ENCODE measurements at regions not wholly inside any gene's neighbourhood (a gene's known extent, or its start where the extent isn't known, plus 50 kb on each side); places are given as distances from the start of the nearest gene placed in this dataset.

- no peaks in the 10 kb centered on the region for H3K4me1 ChIP-seq
- no peak overlapping the region for H3K27ac ChIP-seq
- no peaks in the 10 kb centered on the region for H3K27me3 ChIP-seq
- H3K9me3 ChIP-seq, result no peaks in the 10 kb centered on the region
- intact Hi-C loops (cut with DNase I; ENCODE audit: low total_unique reads), result no loop called here
- H3K36me3 ChIP-seq, result no peaks in the 10 kb centered on the region
- no peak overlapping the region for H3K4me3 ChIP-seq
- TF ChIP-seq POLR2AphosphoS5 (IDR thresholded peaks at IDR 0.05) (no peak), POLR2A (IDR thresholded peaks at IDR 0.05) (no peak), CTCF (IDR thresholded peaks at IDR 0.05) (peak; percentile 10 to 53 (median 45))
- DNase-seq (ENCODE audit: low spot score in 2 of 2), result peak; percentile 25 to 67
Measured at GRCh38 chr19:28878862-28879566, 333.9 kb downstream of the UQCRFS1 start.

GRCh38 chr19:28876609-28877123 is 336.3 kb downstream of the UQCRFS1 start:
- no peak for DNase-seq (ENCODE audit: low spot score in 2 of 2)
- Histone ChIP-seq H3K36me3 (no peaks in the 10 kb centered on the region), H3K9me3 (no peaks in the 10 kb centered on the region), H3K4me1 (no peaks in the 10 kb centered on the region), H3K27ac (no peak overlapping the region), H3K27me3 (no peaks in the 10 kb centered on the region), H3K4me3 (no peak overlapping the region)
- intact Hi-C loops (cut with DNase I; ENCODE audit: low total_unique reads), result no loop called here
- no peak for TF ChIP-seq POLR2A (IDR thresholded peaks at IDR 0.05)

- intact Hi-C loops (cut with DNase I; ENCODE audit: low total_unique reads), result no loop called here
- no peak for DNase-seq (ENCODE audit: low spot score in 2 of 2)
- Histone ChIP-seq H3K9me3 (no peaks in the 10 kb centered on the region), H3K27me3 (peaks cover 0 to 5% of the 10 kb centered on the region in 2 donors), H3K4me3 (no peak overlapping the region), H3K36me3 (no peaks in the 10 kb centered on the region), H3K27ac (no peak overlapping the region), H3K4me1 (no peaks in the 10 kb centered on the region)
- TF ChIP-seq POLR2AphosphoS5 (IDR thresholded peaks at IDR 0.05) (no peak), POLR2A (IDR thresholded peaks at IDR 0.05) (no peak), CTCF (IDR thresholded peaks at IDR 0.05) (no peak)
Measured at GRCh38 chr19:28874742-28875141, 338.2 kb downstream of the UQCRFS1 start.

GRCh38 chr19:28873301-28873700 is 339.6 kb downstream of the UQCRFS1 start:
- peaks cover 0 to 9% of the 10 kb centered on the region in 2 donors for H3K27me3 ChIP-seq
- no peak for DNase-seq (ENCODE audit: low spot score in 2 of 2)
- H3K36me3 ChIP-seq, result no peaks in the 10 kb centered on the region
- no peak overlapping the region for H3K27ac ChIP-seq
- intact Hi-C loops (cut with DNase I; ENCODE audit: low total_unique reads), result no loop called here
- no peaks in the 10 kb centered on the region for H3K4me1 ChIP-seq
- H3K9me3 ChIP-seq, result no peaks in the 10 kb centered on the region
- TF ChIP-seq POLR2AphosphoS5 (IDR thresholded peaks at IDR 0.05), result no peak
- no peak for TF ChIP-seq CTCF (IDR thresholded peaks at IDR 0.05)
- no peak for TF ChIP-seq POLR2A (IDR thresholded peaks at IDR 0.05)
- no peak overlapping the region for H3K4me3 ChIP-seq

GRCh38 chr19:28871099-28871725 is 341.7 kb downstream of the UQCRFS1 start:
- Histone ChIP-seq H3K27ac (peak overlapping the region in 1 of 2 donors; percentile 43), H3K4me1 (no peaks in the 10 kb centered on the region), H3K36me3 (no peaks in the 10 kb centered on the region), H3K27me3 (peaks cover 0 to 9% of the 10 kb centered on the region in 2 donors), H3K4me3 (no peak overlapping the region), H3K9me3 (no peaks in the 10 kb centered on the region)
- intact Hi-C loops (cut with DNase I; ENCODE audit: low total_unique reads), result loop anchor here (1.0 kb wide), 1 partner anchor 17 kb away; no protein-coding TSS in a partner anchor
- TF ChIP-seq POLR2AphosphoS5 (IDR thresholded peaks at IDR 0.05) (no peak), CTCF (IDR thresholded peaks at IDR 0.05) (no peak), POLR2A (IDR thresholded peaks at IDR 0.05) (no peak)
- DNase-seq (ENCODE audit: low spot score in 2 of 2), result no peak
